ENCODE measurements at regions not wholly inside any gene's neighbourhood (a gene's known extent, or its start where the extent isn't known, plus 50 kb on each side); places are given as distances from the start of the nearest gene placed in this dataset.

- ATAC-seq (no peak), DNase-seq (ENCODE audit: low spot score) (no peak)
- H3K9me3 Mint-ChIP-seq = no peaks in the 10 kb centered on the region
- H3K4me3 Mint-ChIP-seq = no peak overlapping the region
- ChIA-PET CTCF (no interaction called here), POLR2A (no interaction called here)
- TF ChIP-seq TP53 (CRISPR knock-in tag; IDR thresholded peaks at IDR 0.05) (no peak), GTF2I (CRISPR knock-in tag; conservative IDR thresholded peaks at IDR 0.05) (no peak), FOXP1 (CRISPR knock-in tag; IDR thresholded peaks at IDR 0.05; ENCODE audit: borderline replicate concordance) (no peak), CREB1 (CRISPR knock-in tag; IDR thresholded peaks at IDR 0.05) (no peak), TEAD4 (CRISPR knock-in tag; IDR thresholded peaks at IDR 0.05) (no peak), ETV6 (CRISPR knock-in tag; IDR thresholded peaks at IDR 0.05) (no peak), NR2C2 (CRISPR knock-in tag; IDR thresholded peaks at IDR 0.05) (no peak), CBFB (CRISPR knock-in tag; IDR thresholded peaks at IDR 0.05; ENCODE audit: low read depth) (no peak), ZNF532 (CRISPR knock-in tag; IDR thresholded peaks at IDR 0.05; ENCODE audit: borderline replicate concordance) (no peak), SMAD3 (CRISPR knock-in tag; IDR thresholded peaks at IDR 0.05; ENCODE audit: borderline replicate concordance) (no peak), IRF2 (CRISPR knock-in tag; IDR thresholded peaks at IDR 0.05; ENCODE audit: borderline replicate concordance, low read depth) (no peak), KAT7 (CRISPR knock-in tag; IDR thresholded peaks at IDR 0.05; ENCODE audit: borderline replicate concordance) (no peak), NFYB (CRISPR knock-in tag; conservative IDR thresholded peaks at IDR 0.05; ENCODE audit: low read depth) (no peak), CREM (CRISPR knock-in tag; IDR thresholded peaks at IDR 0.05) (no peak), JUN (CRISPR knock-in tag; IDR thresholded peaks at IDR 0.05) (no peak)
- H3K36me3 Mint-ChIP-seq = no peaks in the 10 kb centered on the region
- peaks cover 7% of the 10 kb centered on the region for H3K4me1 Mint-ChIP-seq
- peaks cover 25% of the 10 kb centered on the region for H3K27me3 Mint-ChIP-seq (ENCODE audit: low read depth)
- no peak overlapping the region for H3K27ac Mint-ChIP-seq
Measured at GRCh38 chr10:107453561-107453960, 289.1 kb upstream of the SORCS1 start.

GRCh38 chr10:107451047-107451446 is 286.5 kb upstream of the SORCS1 start:
- Mint-ChIP-seq H3K36me3 (no peaks in the 10 kb centered on the region), H3K27me3 (ENCODE audit: low read depth) (peaks cover 25% of the 10 kb centered on the region), H3K4me1 (peaks cover 7% of the 10 kb centered on the region), H3K27ac (no peak overlapping the region), H3K9me3 (no peaks in the 10 kb centered on the region), H3K4me3 (no peak overlapping the region)
- CTCF ChIA-PET = no interaction called here
- TF ChIP-seq ZNF281 (CRISPR knock-in tag; IDR thresholded peaks at IDR 0.05) = no peak
- ATAC-seq (no peak), DNase-seq (ENCODE audit: low spot score) (no peak)
- POLR2A ChIA-PET = no interaction called here

- Mint-ChIP-seq H3K27me3 (ENCODE audit: low read depth) (peaks cover 25% of the 10 kb centered on the region), H3K36me3 (no peaks in the 10 kb centered on the region), H3K4me1 (peaks cover 7% of the 10 kb centered on the region), H3K9me3 (no peaks in the 10 kb centered on the region), H3K4me3 (no peak overlapping the region), H3K27ac (no peak overlapping the region)
- CTCF ChIA-PET = no interaction called here
- DNase-seq (ENCODE audit: low spot score) = no peak
- ATAC-seq = no peak
- TF ChIP-seq AFF4 (CRISPR knock-in tag; IDR thresholded peaks at IDR 0.05; ENCODE audit: borderline replicate concordance) (no peak), ZNF232 (CRISPR knock-in tag; IDR thresholded peaks at IDR 0.05) (no peak), CBFB (CRISPR knock-in tag; IDR thresholded peaks at IDR 0.05; ENCODE audit: low read depth) (no peak), RELA (CRISPR knock-in tag; IDR thresholded peaks at IDR 0.05; ENCODE audit: borderline replicate concordance) (no peak)
- POLR2A ChIA-PET = no interaction called here
Measured at GRCh38 chr10:107450056-107450455, 285.6 kb upstream of the SORCS1 start.

All from WTC11 (cell line).